NT2/D1 (cell line): ENCODE measurements at regions not wholly inside any gene's neighbourhood (a gene's known extent, or its start where the extent isn't known, plus 50 kb on each side); places are given as distances from the start of the nearest gene placed in this dataset.

Source experiments
- DNase-seq: peaks from one replicate; pipeline ENCODE4 v3.0.0-alpha.2; 2011; ENCODE audit warnings: low read depth, low spot score
- H3K27me3 ChIP-seq: 2 replicates; pipeline ENCODE4 v1.6.0; 2011; ENCODE audit warnings: mild to moderate bottlenecking; ENCODE audit not compliant: insufficient read length, insufficient read depth
- H3K36me3 ChIP-seq: 2 replicates; pipeline ENCODE4 v1.6.1; 2011; ENCODE audit warnings: mild to moderate bottlenecking, low read length, mixed read lengths; ENCODE audit not compliant: insufficient read depth, insufficient read length
- H3K4me1 ChIP-seq: 2 replicates; pipeline ENCODE4 v1.5.1; 2011; ENCODE audit not compliant: insufficient read depth, insufficient read length
- H3K4me3 ChIP-seq: 2 replicates; pipeline ENCODE4 v1.5.1; 2011; ENCODE audit warnings: low read depth; ENCODE audit not compliant: insufficient read length
- H3K9ac ChIP-seq: 2 replicates; pipeline ENCODE4 v1.6.0; 2011; ENCODE audit warnings: low read depth; ENCODE audit not compliant: insufficient read length
- H3K9me3 ChIP-seq: 2 replicates; pipeline ENCODE4 v1.5.1; 2011; ENCODE audit warnings: mild to moderate bottlenecking, low read length; ENCODE audit not compliant: insufficient read depth
- SUZ12 ChIP-seq: IDR thresholded peaks from 2 replicates; pipeline ENCODE4 v1.6.1; 2011; ENCODE audit not compliant: insufficient read length, insufficient read depth; ENCODE audit errors: extremely low read depth
- YY1 ChIP-seq: IDR thresholded peaks from 2 replicates; pipeline ENCODE4 v1.6.1; 2011; ENCODE audit not compliant: insufficient read length, insufficient read depth
- ZNF274 ChIP-seq: IDR thresholded peaks from 2 replicates; pipeline ENCODE4 v1.6.1; 2011; ENCODE audit warnings: mild to moderate bottlenecking, low read depth, low read length

- TF ChIP-seq YY1 = no peak
- TF ChIP-seq SUZ12 = no peak
- no peak for TF ChIP-seq ZNF274
- no peaks in the 10 kb centered on the region for H3K9me3 ChIP-seq
- no peak overlapping the region for H3K4me3 ChIP-seq
- H3K27me3 ChIP-seq = no peaks in the 10 kb centered on the region
- no peak overlapping the region for H3K9ac ChIP-seq
- no peaks in the 10 kb centered on the region for H3K36me3 ChIP-seq
- DNase-seq = no peak
- no peaks in the 10 kb centered on the region for H3K4me1 ChIP-seq
Observed at GRCh38 chr6:40917603-40918002, 121.4 kb downstream of the UNC5CL start.

- Histone ChIP-seq H3K4me1 (no peaks in the 10 kb centered on the region), H3K4me3 (no peak overlapping the region), H3K9ac (no peak overlapping the region), H3K9me3 (no peaks in the 10 kb centered on the region), H3K27me3 (no peaks in the 10 kb centered on the region), H3K36me3 (no peaks in the 10 kb centered on the region)
- no peak for DNase-seq
- no peak for TF ChIP-seq YY1
- TF ChIP-seq ZNF274 = no peak
- TF ChIP-seq SUZ12 = no peak
Observed at GRCh38 chr6:40916845-40917244, 122.2 kb downstream of the UNC5CL start.

- Histone ChIP-seq H3K36me3 (no peaks in the 10 kb centered on the region), H3K27me3 (no peaks in the 10 kb centered on the region), H3K9me3 (no peaks in the 10 kb centered on the region), H3K9ac (no peak overlapping the region), H3K4me3 (no peak overlapping the region), H3K4me1 (no peaks in the 10 kb centered on the region)
- DNase-seq = no peak
- TF ChIP-seq YY1 = no peak
- no peak for TF ChIP-seq ZNF274
- TF ChIP-seq SUZ12 = no peak
Observed at GRCh38 chr6:40915165-40915564, 123.9 kb downstream of the UNC5CL start.

- TF ChIP-seq YY1 = no peak
- TF ChIP-seq ZNF274 = no peak
- TF ChIP-seq SUZ12 = no peak
- Histone ChIP-seq H3K4me1 (no peaks in the 10 kb centered on the region), H3K4me3 (no peak overlapping the region), H3K9me3 (no peaks in the 10 kb centered on the region), H3K9ac (no peak overlapping the region), H3K27me3 (no peaks in the 10 kb centered on the region), H3K36me3 (no peaks in the 10 kb centered on the region)
- no peak for DNase-seq
Observed at GRCh38 chr6:40914005-40914404, 125.0 kb downstream of the UNC5CL start.

- no peak for DNase-seq
- no peaks in the 10 kb centered on the region for H3K36me3 ChIP-seq
- TF ChIP-seq SUZ12 (no peak), YY1 (no peak), ZNF274 (no peak)
- no peak overlapping the region for H3K4me3 ChIP-seq
- H3K27me3 ChIP-seq = no peaks in the 10 kb centered on the region
- no peak overlapping the region for H3K9ac ChIP-seq
- H3K4me1 ChIP-seq = no peaks in the 10 kb centered on the region
- no peaks in the 10 kb centered on the region for H3K9me3 ChIP-seq
Observed at GRCh38 chr6:40912158-40912946, 126.7 kb downstream of the UNC5CL start.

- Histone ChIP-seq H3K4me1 (no peaks in the 10 kb centered on the region), H3K36me3 (no peaks in the 10 kb centered on the region), H3K27me3 (no peaks in the 10 kb centered on the region), H3K9me3 (no peaks in the 10 kb centered on the region), H3K9ac (no peak overlapping the region), H3K4me3 (no peak overlapping the region)
- TF ChIP-seq SUZ12 (no peak), ZNF274 (no peak), YY1 (no peak)
- DNase-seq = no peak
Observed at GRCh38 chr6:40910260-40910893, 128.6 kb downstream of the UNC5CL start.

- H3K36me3 ChIP-seq = no peaks in the 10 kb centered on the region
- H3K4me1 ChIP-seq = no peaks in the 10 kb centered on the region
- no peaks in the 10 kb centered on the region for H3K9me3 ChIP-seq
- no peak overlapping the region for H3K9ac ChIP-seq
- no peaks in the 10 kb centered on the region for H3K27me3 ChIP-seq
- TF ChIP-seq ZNF274 (no peak), YY1 (no peak), SUZ12 (no peak)
- H3K4me3 ChIP-seq = no peak overlapping the region
- DNase-seq = no peak
Observed at GRCh38 chr6:40909811-40910210, 129.2 kb downstream of the UNC5CL start.
